Stomach (tissue), 8 donors: ENCODE measurements at regions not wholly inside any gene's neighbourhood (a gene's known extent, or its start where the extent isn't known, plus 50 kb on each side); places are given as distances from the start of the nearest gene placed in this dataset.

Experiments
- DNase-seq, 2 donors: peaks; one replicate each; pipeline versions ENCODE4 v3.0.0 to v3.0.0-alpha.2; 2013 to 2019
- H3K27ac ChIP-seq, 5 donors: fragments of 200-600 bp in 4 of 5; sonication (generic) in 4 of 5; one replicate each; pipeline ENCODE4 v1.5.1; 2013 to 2019; ENCODE audit warnings: mild to moderate bottlenecking in 1 of 5, moderate library complexity in 1 of 5
- H3K27me3 ChIP-seq, 3 donors: fragments of 200-600 bp; sonication (generic); one replicate each; pipeline ENCODE4 v1.5.1; 2017 to 2019; ENCODE audit warnings: mixed run types in 1 of 3
- H3K36me3 ChIP-seq, 4 donors: fragments of 200-600 bp; sonication (generic); 1 replicate in 3 of 4; 2 replicates in 1 of 4; pipeline ENCODE4 v1.5.1; 2016 to 2019
- H3K4me1 ChIP-seq, 4 donors: fragments of 200-600 bp; sonication (generic); one replicate each; pipeline ENCODE4 v1.5.1; 2016 to 2019
- H3K4me3 ChIP-seq, 4 donors: fragments of 200-600 bp; sonication (generic) in 3 of 4; one replicate each; pipeline ENCODE4 v1.5.1; 2016 to 2019; ENCODE audit warnings: mild to moderate bottlenecking in 1 of 4
- H3K9me3 ChIP-seq, 4 donors: fragments of 200-600 bp; sonication (generic); one replicate each; pipeline ENCODE4 v1.5.1; 2016 to 2019
- CTCF ChIP-seq, 7 experiments: fragments of 450-650 bp in 4 of 7; fragments of 200-600 bp in 3 of 7; sonication (generic) in 3 of 7; IDR thresholded peaks; one replicate each; pipeline ENCODE4 v1.5.1; 2016 to 2019; ENCODE audit warnings: antibody characterized with exemption in 7 of 7, control low read depth in 2 of 7, mild to moderate bottlenecking in 1 of 7
- EP300 ChIP-seq: sonication (generic); formaldehyde crosslinking; IDR thresholded peaks from one replicate; pipeline ENCODE4 v1.6.1; 2017; ENCODE audit warnings: antibody characterized with exemption
- POLR2A ChIP-seq, 4 donors: fragments of 450-650 bp; IDR thresholded peaks; one replicate each; pipeline ENCODE4 v1.6.1; 2016; ENCODE audit warnings: antibody characterized with exemption in 4 of 4, control low read depth in 2 of 4, mild to moderate bottlenecking in 1 of 4, moderate library complexity in 1 of 4
- POLR2AphosphoS5 ChIP-seq, 3 donors: sonication (generic); formaldehyde crosslinking; IDR thresholded peaks; one replicate each; pipeline ENCODE4 v1.6.1; 2016; ENCODE audit warnings: antibody characterized with exemption in 3 of 3
- WGBS, 5 donors: extraction: QIAGEN DNeasy Blood & Tissue Kit in 3 of 5; methylation state at CpG; one replicate each; pipeline versions ENCODE4 v1.1.5 to v1.1.7; 2013 to 2018; 5-methylcytosine and 5-hydroxymethylcytosine counted together
- intact Hi-C: fragments of 100-400 bp; cut with DNase I; formaldehyde crosslinking; loops from one replicate; pipeline ENCODE4 v1.15.1; 2023; ENCODE audit warnings: low total_unique reads
- donor health status: healthy with polysubstance abuse.
- donor health status: Bipolar disorder and iron deficiency.
- donor health status: healthy.

GRCh38 chr9:82216435-82216834, 227.9 kb downstream of the SPATA31D1 start:
- TF ChIP-seq POLR2AphosphoS5 (IDR thresholded peaks at IDR 0.05), result no peak
- no peak for TF ChIP-seq CTCF (IDR thresholded peaks at IDR 0.05)
- TF ChIP-seq EP300, result no peak
- no peak for TF ChIP-seq POLR2A (IDR thresholded peaks at IDR 0.05)
- 74 to 90% (median 87%) methylated on average over 5 of the region's 5 CpGs for WGBS, 5 donors
- Histone ChIP-seq H3K27ac (no peak overlapping the region), H3K27me3 (no peaks in the 10 kb centered on the region), H3K36me3 (no peaks in the 10 kb centered on the region), H3K4me3 (no peak overlapping the region), H3K4me1 (no peaks in the 10 kb centered on the region), H3K9me3 (peaks cover 0 to 17% (median 6%) of the 10 kb centered on the region in 4 donors)
- no peak for DNase-seq
- intact Hi-C loops, result no loop called here

- peaks cover 0 to 8% (median 2%) of the 10 kb centered on the region in 4 donors for H3K9me3 ChIP-seq
- no peaks in the 10 kb centered on the region for H3K4me1 ChIP-seq
- H3K4me3 ChIP-seq, result no peak overlapping the region
- WGBS, 5 donors, result 33 to 48% (median 40%) methylated on average over 3 of the region's 3 CpGs
- no peak for TF ChIP-seq EP300
- no peak for TF ChIP-seq POLR2AphosphoS5 (IDR thresholded peaks at IDR 0.05)
- TF ChIP-seq CTCF (IDR thresholded peaks at IDR 0.05), result no peak
- no peak for TF ChIP-seq POLR2A (IDR thresholded peaks at IDR 0.05)
- no peak overlapping the region for H3K27ac ChIP-seq
- H3K27me3 ChIP-seq, result no peaks in the 10 kb centered on the region
- intact Hi-C loops, result no loop called here
- DNase-seq, result no peak
- no peaks in the 10 kb centered on the region for H3K36me3 ChIP-seq
Measured at GRCh38 chr9:82223442-82223841, 234.9 kb downstream of the SPATA31D1 start.

GRCh38 chr9:82231411-82231810, 242.8 kb downstream of the SPATA31D1 start:
- 85 to 96% (median 94%) methylated on average over 2 of the region's 2 CpGs for WGBS, 5 donors
- DNase-seq, result no peak

GRCh38 chr9:82234160-82234943, 245.8 kb downstream of the SPATA31D1 start:
- peak in 1 of 2 donors; percentile 6 for DNase-seq
- Histone ChIP-seq H3K27me3 (no peaks in the 10 kb centered on the region), H3K4me1 (no peaks in the 10 kb centered on the region), H3K4me3 (no peak overlapping the region), H3K9me3 (peaks cover 8 to 31% (median 19%) of the 10 kb centered on the region in 4 donors), H3K27ac (no peak overlapping the region), H3K36me3 (no peaks in the 10 kb centered on the region)
- intact Hi-C loops, result no loop called here
- 14 to 26% (median 17%) methylated on average over 4 of the region's 4 CpGs for WGBS, 5 donors
- TF ChIP-seq POLR2A (IDR thresholded peaks at IDR 0.05), result no peak
- TF ChIP-seq EP300, result no peak
- no peak for TF ChIP-seq POLR2AphosphoS5 (IDR thresholded peaks at IDR 0.05)
- TF ChIP-seq CTCF (IDR thresholded peaks at IDR 0.05), result no peak

More at GRCh38 chr9:82231411-82231810, 242.8 kb downstream of the SPATA31D1 start:
- Histone ChIP-seq H3K4me1 (no peaks in the 10 kb centered on the region), H3K27me3 (no peaks in the 10 kb centered on the region), H3K27ac (no peak overlapping the region), H3K36me3 (no peaks in the 10 kb centered on the region), H3K9me3 (peaks cover 8 to 39% (median 21%) of the 10 kb centered on the region in 4 donors), H3K4me3 (no peak overlapping the region)
- no peak for TF ChIP-seq POLR2A (IDR thresholded peaks at IDR 0.05)
- TF ChIP-seq EP300, result no peak
- TF ChIP-seq POLR2AphosphoS5 (IDR thresholded peaks at IDR 0.05), result no peak
- no peak for TF ChIP-seq CTCF (IDR thresholded peaks at IDR 0.05)
- intact Hi-C loops, result no loop called here
